Gastroesophageal sphincter (tissue), 3 donors: ENCODE measurements at regions not wholly inside any gene's neighbourhood (a gene's known extent, or its start where the extent isn't known, plus 50 kb on each side); places are given as distances from the start of the nearest gene placed in this dataset.

Experiments used
- CTCF ChIP-seq, 4 experiments: fragments of 200-600 bp in 2 of 4; fragments of 450-650 bp in 2 of 4; sonication (generic) in 1 of 4; IDR thresholded peaks; one replicate each; pipeline ENCODE4 v1.5.1; 2017 to 2019; ENCODE audit warnings: antibody characterized with exemption in 4 of 4, mild to moderate bottlenecking in 2 of 4, moderate library complexity in 2 of 4
- EP300 ChIP-seq: sonication (generic); formaldehyde crosslinking; IDR thresholded peaks from one replicate; pipeline ENCODE4 v1.6.1; 2017; ENCODE audit warnings: antibody characterized with exemption, mild to moderate bottlenecking
- POLR2A ChIP-seq, 2 donors: fragments of 450-650 bp; IDR thresholded peaks; one replicate each; pipeline ENCODE4 v1.6.1; 2017; ENCODE audit warnings: antibody characterized with exemption in 2 of 2, mild to moderate bottlenecking in 2 of 2, moderate library complexity in 1 of 2
- POLR2AphosphoS5 ChIP-seq: sonication (generic); formaldehyde crosslinking; IDR thresholded peaks from one replicate; pipeline ENCODE4 v1.6.1; 2017; ENCODE audit warnings: antibody characterized with exemption

DNA sequence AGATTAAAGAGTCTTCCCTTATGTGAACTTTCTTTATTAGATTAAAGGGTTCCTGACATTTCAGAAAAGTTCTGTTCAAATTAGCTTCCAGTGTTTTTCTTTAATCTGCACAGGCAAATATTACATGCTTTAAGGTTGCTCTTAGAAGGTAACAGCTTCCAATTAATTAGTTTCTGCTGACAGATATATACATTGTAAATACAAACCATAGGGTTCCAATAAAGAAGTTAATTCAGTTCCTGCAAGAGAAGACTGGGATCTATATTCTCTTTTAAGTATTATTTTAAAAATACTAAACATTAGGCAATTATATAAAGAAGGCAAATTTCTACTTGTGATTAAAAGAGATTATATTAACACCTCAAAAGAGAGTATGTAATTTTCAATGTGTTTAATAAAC lies 795.7 kb downstream of the MAT2B start:
- no peak for TF ChIP-seq CTCF (IDR thresholded peaks at IDR 0.05)
- no peak for TF ChIP-seq POLR2A (IDR thresholded peaks at IDR 0.05)
- TF ChIP-seq POLR2AphosphoS5, result no peak
- TF ChIP-seq EP300, result no peak
